ENCODE measurements at regions not wholly inside any gene's neighbourhood (a gene's known extent, or its start where the extent isn't known, plus 50 kb on each side); places are given as distances from the start of the nearest gene placed in this dataset.

DNA sequence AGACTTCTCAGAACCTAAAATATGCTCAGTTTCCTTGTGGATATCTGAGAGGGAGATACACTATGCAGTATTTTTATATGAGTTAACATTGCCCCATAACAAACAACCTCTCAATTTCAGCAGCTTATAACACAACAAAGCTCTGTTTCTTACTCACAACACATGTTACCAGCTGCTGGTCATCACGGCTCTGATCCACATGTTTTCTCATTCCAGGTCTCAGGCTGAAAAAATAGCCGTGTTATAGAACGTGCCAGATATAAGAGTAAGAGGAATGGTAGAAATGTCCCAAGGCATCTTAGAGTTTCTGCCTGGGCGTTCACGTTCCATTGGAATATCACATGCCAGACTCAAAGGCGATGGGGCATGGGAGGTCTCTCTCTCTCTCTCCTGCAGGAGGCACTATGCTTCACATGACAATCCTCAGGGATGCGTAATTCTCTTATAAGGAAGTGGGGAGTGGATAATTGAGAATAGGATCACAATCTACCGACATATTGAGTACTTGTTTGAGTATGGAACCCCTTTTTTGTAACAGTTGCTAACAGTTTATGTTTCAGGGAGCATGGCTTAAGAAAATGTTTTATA lies 246.6 kb downstream of the NHLRC3 start:
- TF ChIP-seq, protein P1, sequence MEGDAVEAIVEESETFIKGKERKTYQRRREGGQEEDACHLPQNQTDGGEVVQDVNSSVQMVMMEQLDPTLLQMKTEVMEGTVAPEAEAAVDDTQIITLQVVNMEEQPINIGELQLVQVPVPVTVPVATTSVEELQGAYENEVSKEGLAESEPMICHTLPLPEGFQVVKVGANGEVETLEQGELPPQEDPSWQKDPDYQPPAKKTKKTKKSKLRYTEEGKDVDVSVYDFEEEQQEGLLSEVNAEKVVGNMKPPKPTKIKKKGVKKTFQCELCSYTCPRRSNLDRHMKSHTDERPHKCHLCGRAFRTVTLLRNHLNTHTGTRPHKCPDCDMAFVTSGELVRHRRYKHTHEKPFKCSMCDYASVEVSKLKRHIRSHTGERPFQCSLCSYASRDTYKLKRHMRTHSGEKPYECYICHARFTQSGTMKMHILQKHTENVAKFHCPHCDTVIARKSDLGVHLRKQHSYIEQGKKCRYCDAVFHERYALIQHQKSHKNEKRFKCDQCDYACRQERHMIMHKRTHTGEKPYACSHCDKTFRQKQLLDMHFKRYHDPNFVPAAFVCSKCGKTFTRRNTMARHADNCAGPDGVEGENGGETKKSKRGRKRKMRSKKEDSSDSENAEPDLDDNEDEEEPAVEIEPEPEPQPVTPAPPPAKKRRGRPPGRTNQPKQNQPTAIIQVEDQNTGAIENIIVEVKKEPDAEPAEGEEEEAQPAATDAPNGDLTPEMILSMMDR (IDR thresholded peaks at IDR 0.05; ENCODE audit: insufficient read depth, low read length, poor library complexity, severe bottlenecking) = no peak
- TF ChIP-seq EZH2phosphoT487 (conservative IDR thresholded peaks at IDR 0.05; ENCODE audit: low read length) = no peak
- H2AFZ ChIP-seq (ENCODE audit: low read depth, low read length, severe bottlenecking) = no peak overlapping the region

More for the DNA sequence above, 246.6 kb downstream of the NHLRC3 start:
- Histone ChIP-seq H3K4me3 (ENCODE audit: insufficient read depth, low read length, poor library complexity, severe bottlenecking) (no peak overlapping the region), H3K9ac (ENCODE audit: low read length) (no peak overlapping the region), H3K27ac (ENCODE audit: low read depth, low read length) (no peak overlapping the region), H3K27me3 (ENCODE audit: low read length) (no peaks in the 10 kb centered on the region), H4K20me1 (ENCODE audit: low read depth, low read length) (no peaks in the 10 kb centered on the region), H3K79me2 (ENCODE audit: insufficient read depth, low read length) (no peaks in the 10 kb centered on the region), H3K9me2 (replicated peaks; ENCODE audit: insufficient read depth, low read length) (no peaks in the 10 kb centered on the region), H3K9me3 (ENCODE audit: insufficient read depth, low read length) (peaks cover 7% of the 10 kb centered on the region; the same call in 1 of the 2 replicates), H3K4me2 (ENCODE audit: low read depth, low read length, poor library complexity, severe bottlenecking) (no peak overlapping the region), H3F3A (ENCODE audit: insufficient read depth) (no peaks in the 10 kb centered on the region), H3K36me3 (ENCODE audit: low read length) (no peaks in the 10 kb centered on the region)

Data from SU-DHL-6 (cell line).